ENCODE measurements at regions not wholly inside any gene's neighbourhood (a gene's known extent, or its start where the extent isn't known, plus 50 kb on each side); places are given as distances from the start of the nearest gene placed in this dataset.

- TF ChIP-seq POLR2A (IDR thresholded peaks at IDR 0.05) (no peak), CTCF (IDR thresholded peaks at IDR 0.05) (no peak)
Measured at GRCh38 chr4:18077808-18078207, 56.3 kb upstream of the LCORL start.
